SK-N-SH treated with all-trans-retinoic acid at 6 μM for 48 hours (cell line): ENCODE measurements at regions not wholly inside any gene's neighbourhood (a gene's known extent, or its start where the extent isn't known, plus 50 kb on each side); places are given as distances from the start of the nearest gene placed in this dataset.

Experiments
- ATAC-seq: fragments of 200-7000 bp; cut with Tn5 transposase; 3 replicates; pipeline ENCODE4 v1.9.1; 2020; ENCODE audit warnings: mild to moderate bottlenecking, moderate library complexity
- ARNTL ChIP-seq: fragments of 450-650 bp; formaldehyde crosslinking; IDR thresholded peaks from 2 replicates; pipeline ENCODE4 v1.5.0; 2020; ENCODE audit warnings: low read depth, mild to moderate bottlenecking, moderate library complexity, borderline replicate concordance
- BACH2 ChIP-seq: fragments of 250-450 bp; sonication (Bioruptor Pico); IDR thresholded peaks from 2 replicates; pipeline ENCODE4 v1.9.0; 2021; ENCODE audit warnings: mild to moderate bottlenecking, borderline replicate concordance
- CSDC2 ChIP-seq: fragments of 250-450 bp; sonication (Bioruptor Pico); IDR thresholded peaks from 2 replicates; pipeline ENCODE4 v1.5.0; 2020; ENCODE audit warnings: mild to moderate bottlenecking, moderate library complexity
- ESRRG ChIP-seq: fragments of 250-450 bp; sonication (Bioruptor Pico); IDR thresholded peaks from 2 replicates; pipeline ENCODE4 v1.6.1; 2021; ENCODE audit warnings: mild to moderate bottlenecking
- ISL1 ChIP-seq: fragments of 250-450 bp; sonication (Bioruptor Pico); IDR thresholded peaks from 2 replicates; pipeline ENCODE4 v2.1.2; 2022; ENCODE audit warnings: mild to moderate bottlenecking, moderate library complexity
- OSR1 ChIP-seq: fragments of 250-450 bp; sonication (Bioruptor Pico); IDR thresholded peaks from 2 replicates; pipeline ENCODE4 v1.8.0; 2022; ENCODE audit warnings: moderate library complexity, mild to moderate bottlenecking, inconsistent platforms
- PPARA ChIP-seq: fragments of 250-450 bp; sonication (Bioruptor Pico); IDR thresholded peaks from 2 replicates; pipeline ENCODE4 v1.5.0; 2020; ENCODE audit warnings: mild to moderate bottlenecking, borderline replicate concordance
- RARB ChIP-seq: fragments of 250-450 bp; sonication (Bioruptor Pico); IDR thresholded peaks from 2 replicates; pipeline ENCODE4 v1.8.0; 2021; ENCODE audit warnings: mild to moderate bottlenecking, moderate library complexity
- SNAI2 ChIP-seq: fragments of 250-450 bp; sonication (Bioruptor Pico); IDR thresholded peaks from 2 replicates; pipeline ENCODE4 v1.5.0; 2020; ENCODE audit warnings: mild to moderate bottlenecking, moderate library complexity
- TCF4 ChIP-seq: fragments of 250-450 bp; sonication (Bioruptor Pico); IDR thresholded peaks from 2 replicates; pipeline ENCODE4 v1.8.0; 2021; ENCODE audit warnings: mild to moderate bottlenecking, moderate library complexity, borderline replicate concordance
- TOX ChIP-seq: fragments of 250-450 bp; sonication (Bioruptor Pico); IDR thresholded peaks from 2 replicates; pipeline ENCODE4 v1.8.0; 2021; ENCODE audit warnings: mild to moderate bottlenecking, moderate library complexity, borderline replicate concordance
- ZC3H10 ChIP-seq: fragments of 250-450 bp; sonication (Bioruptor Pico); IDR thresholded peaks from 2 replicates; pipeline ENCODE4 v1.5.1; 2021; ENCODE audit warnings: mild to moderate bottlenecking, moderate library complexity
- ZFP3 ChIP-seq: fragments of 250-450 bp; sonication (Bioruptor Pico); IDR thresholded peaks from 2 replicates; pipeline ENCODE4 v1.5.0; 2020; ENCODE audit warnings: mild to moderate bottlenecking, moderate library complexity
- ZFP30 ChIP-seq: fragments of 450-650 bp; formaldehyde crosslinking; IDR thresholded peaks from 2 replicates; pipeline ENCODE4 v1.5.0; 2022; ENCODE audit warnings: mild to moderate bottlenecking, moderate library complexity
- ZNF565 ChIP-seq: fragments of 450-650 bp; formaldehyde crosslinking; conservative IDR thresholded peaks from 2 replicates; pipeline ENCODE4 v1.5.0; 2020; ENCODE audit warnings: low read depth, mild to moderate bottlenecking, moderate library complexity
- ZNF70 ChIP-seq: fragments of 450-650 bp; formaldehyde crosslinking; IDR thresholded peaks from 2 replicates; pipeline ENCODE4 v1.5.0; 2020; ENCODE audit warnings: mild to moderate bottlenecking, moderate library complexity
- ZNF8 ChIP-seq: fragments of 450-650 bp; formaldehyde crosslinking; IDR thresholded peaks from 2 replicates; pipeline ENCODE4 v1.5.0; 2020; ENCODE audit warnings: mild to moderate bottlenecking, moderate library complexity
- TF ChIP-seq, protein P1 (sequence below): fragments of 250-450 bp; sonication (Bioruptor Pico); IDR thresholded peaks from 2 replicates; pipeline ENCODE4 v1.8.0; 2021; ENCODE audit warnings: low read depth, mild to moderate bottlenecking, moderate library complexity, borderline replicate concordance
- TF ChIP-seq, protein P2 (sequence below): fragments of 250-450 bp; sonication (Bioruptor Pico); IDR thresholded peaks from 2 replicates; pipeline ENCODE4 v1.5.1; 2021; ENCODE audit warnings: mild to moderate bottlenecking, moderate library complexity
- TF ChIP-seq, protein P3 (sequence below): fragments of 250-450 bp; sonication (Bioruptor Pico); IDR thresholded peaks from 2 replicates; pipeline ENCODE4 v1.5.1; 2020; ENCODE audit warnings: low read depth, mild to moderate bottlenecking, moderate library complexity
- TF ChIP-seq, protein P4 (sequence below): fragments of 250-450 bp; sonication (Bioruptor Pico); IDR thresholded peaks from 2 replicates; pipeline ENCODE4 v1.5.0; 2020; ENCODE audit warnings: mild to moderate bottlenecking, moderate library complexity

DNA sequence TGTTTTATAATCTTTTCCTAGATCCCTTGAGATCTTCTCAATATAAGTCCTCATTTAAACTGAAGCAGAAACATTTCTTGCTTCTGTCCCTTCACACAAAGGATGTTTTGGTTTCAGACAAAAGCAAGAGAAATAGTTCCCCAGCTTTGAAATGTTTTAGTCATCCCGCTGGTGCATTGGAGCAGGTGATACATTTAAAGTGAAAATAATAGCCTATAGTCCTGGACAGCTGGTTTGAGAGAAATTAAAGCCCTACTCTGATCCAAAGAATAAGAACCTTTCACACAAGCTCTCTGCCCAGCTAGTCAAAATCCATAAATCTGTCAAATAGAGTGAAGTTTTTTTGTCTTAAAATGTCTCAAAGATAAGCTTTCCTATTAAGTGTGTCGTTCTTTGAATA is 79.4 kb downstream of the LUZP4 start:
- TF ChIP-seq ZNF565 (CRISPR knock-in tag) (no peak), ESRRG (CRISPR knock-in tag) (no peak), PPARA (no peak), RARB (no peak), SNAI2 (CRISPR knock-in tag) (no peak), ZFP3 (CRISPR knock-in tag) (no peak), ZC3H10 (no peak), CSDC2 (CRISPR knock-in tag) (no peak), OSR1 (CRISPR knock-in tag) (no peak), TOX (CRISPR knock-in tag) (no peak), ZNF70 (CRISPR knock-in tag) (no peak), TCF4 (CRISPR knock-in tag) (no peak), ISL1 (CRISPR knock-in tag) (no peak), ZFP30 (no peak), ZNF8 (CRISPR knock-in tag) (no peak)
- TF ChIP-seq, protein P1, sequence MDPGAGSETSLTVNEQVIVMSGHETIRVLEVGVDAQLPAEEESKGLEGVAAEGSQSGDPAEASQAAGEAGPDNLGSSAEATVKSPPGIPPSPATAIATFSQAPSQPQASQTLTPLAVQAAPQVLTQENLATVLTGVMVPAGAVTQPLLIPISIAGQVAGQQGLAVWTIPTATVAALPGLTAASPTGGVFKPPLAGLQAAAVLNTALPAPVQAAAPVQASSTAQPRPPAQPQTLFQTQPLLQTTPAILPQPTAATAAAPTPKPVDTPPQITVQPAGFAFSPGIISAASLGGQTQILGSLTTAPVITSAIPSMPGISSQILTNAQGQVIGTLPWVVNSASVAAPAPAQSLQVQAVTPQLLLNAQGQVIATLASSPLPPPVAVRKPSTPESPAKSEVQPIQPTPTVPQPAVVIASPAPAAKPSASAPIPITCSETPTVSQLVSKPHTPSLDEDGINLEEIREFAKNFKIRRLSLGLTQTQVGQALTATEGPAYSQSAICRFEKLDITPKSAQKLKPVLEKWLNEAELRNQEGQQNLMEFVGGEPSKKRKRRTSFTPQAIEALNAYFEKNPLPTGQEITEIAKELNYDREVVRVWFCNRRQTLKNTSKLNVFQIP (CRISPR knock-in tag) = no peak
- TF ChIP-seq, protein P2, sequence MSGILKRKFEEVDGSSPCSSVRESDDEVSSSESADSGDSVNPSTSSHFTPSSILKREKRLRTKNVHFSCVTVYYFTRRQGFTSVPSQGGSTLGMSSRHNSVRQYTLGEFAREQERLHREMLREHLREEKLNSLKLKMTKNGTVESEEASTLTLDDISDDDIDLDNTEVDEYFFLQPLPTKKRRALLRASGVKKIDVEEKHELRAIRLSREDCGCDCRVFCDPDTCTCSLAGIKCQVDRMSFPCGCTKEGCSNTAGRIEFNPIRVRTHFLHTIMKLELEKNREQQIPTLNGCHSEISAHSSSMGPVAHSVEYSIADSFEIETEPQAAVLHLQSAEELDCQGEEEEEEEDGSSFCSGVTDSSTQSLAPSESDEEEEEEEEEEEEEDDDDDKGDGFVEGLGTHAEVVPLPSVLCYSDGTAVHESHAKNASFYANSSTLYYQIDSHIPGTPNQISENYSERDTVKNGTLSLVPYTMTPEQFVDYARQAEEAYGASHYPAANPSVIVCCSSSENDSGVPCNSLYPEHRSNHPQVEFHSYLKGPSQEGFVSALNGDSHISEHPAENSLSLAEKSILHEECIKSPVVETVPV (CRISPR knock-in tag) = no peak
- TF ChIP-seq, protein P3, sequence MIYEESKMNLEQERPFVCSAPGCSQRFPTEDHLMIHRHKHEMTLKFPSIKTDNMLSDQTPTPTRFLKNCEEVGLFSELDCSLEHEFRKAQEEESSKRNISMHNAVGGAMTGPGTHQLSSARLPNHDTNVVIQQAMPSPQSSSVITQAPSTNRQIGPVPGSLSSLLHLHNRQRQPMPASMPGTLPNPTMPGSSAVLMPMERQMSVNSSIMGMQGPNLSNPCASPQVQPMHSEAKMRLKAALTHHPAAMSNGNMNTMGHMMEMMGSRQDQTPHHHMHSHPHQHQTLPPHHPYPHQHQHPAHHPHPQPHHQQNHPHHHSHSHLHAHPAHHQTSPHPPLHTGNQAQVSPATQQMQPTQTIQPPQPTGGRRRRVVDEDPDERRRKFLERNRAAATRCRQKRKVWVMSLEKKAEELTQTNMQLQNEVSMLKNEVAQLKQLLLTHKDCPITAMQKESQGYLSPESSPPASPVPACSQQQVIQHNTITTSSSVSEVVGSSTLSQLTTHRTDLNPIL = no peak
- TF ChIP-seq, protein P4, sequence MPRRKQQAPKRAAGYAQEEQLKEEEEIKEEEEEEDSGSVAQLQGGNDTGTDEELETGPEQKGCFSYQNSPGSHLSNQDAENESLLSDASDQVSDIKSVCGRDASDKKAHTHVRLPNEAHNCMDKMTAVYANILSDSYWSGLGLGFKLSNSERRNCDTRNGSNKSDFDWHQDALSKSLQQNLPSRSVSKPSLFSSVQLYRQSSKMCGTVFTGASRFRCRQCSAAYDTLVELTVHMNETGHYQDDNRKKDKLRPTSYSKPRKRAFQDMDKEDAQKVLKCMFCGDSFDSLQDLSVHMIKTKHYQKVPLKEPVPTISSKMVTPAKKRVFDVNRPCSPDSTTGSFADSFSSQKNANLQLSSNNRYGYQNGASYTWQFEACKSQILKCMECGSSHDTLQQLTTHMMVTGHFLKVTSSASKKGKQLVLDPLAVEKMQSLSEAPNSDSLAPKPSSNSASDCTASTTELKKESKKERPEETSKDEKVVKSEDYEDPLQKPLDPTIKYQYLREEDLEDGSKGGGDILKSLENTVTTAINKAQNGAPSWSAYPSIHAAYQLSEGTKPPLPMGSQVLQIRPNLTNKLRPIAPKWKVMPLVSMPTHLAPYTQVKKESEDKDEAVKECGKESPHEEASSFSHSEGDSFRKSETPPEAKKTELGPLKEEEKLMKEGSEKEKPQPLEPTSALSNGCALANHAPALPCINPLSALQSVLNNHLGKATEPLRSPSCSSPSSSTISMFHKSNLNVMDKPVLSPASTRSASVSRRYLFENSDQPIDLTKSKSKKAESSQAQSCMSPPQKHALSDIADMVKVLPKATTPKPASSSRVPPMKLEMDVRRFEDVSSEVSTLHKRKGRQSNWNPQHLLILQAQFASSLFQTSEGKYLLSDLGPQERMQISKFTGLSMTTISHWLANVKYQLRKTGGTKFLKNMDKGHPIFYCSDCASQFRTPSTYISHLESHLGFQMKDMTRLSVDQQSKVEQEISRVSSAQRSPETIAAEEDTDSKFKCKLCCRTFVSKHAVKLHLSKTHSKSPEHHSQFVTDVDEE (CRISPR knock-in tag) = no peak
- ATAC-seq = no peak

DNA sequence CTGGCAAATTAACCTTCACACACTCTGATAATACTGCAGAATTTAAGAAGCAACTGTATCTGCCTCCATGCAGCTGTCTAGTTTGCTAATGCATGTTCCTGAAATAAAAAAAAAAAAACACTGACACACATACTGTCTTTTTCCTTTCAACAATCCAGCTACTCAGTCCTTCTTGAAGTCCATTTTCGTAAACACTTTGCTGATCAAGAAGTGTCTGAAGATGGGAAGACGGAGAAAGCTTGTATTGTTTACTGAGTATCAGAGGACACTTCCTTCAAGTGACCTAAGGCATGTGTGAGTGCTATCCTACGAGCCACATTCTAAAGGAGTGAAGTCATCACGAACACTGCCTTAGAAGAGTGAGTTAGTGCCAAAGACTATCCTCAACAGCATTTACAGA is 82.6 kb downstream of the LUZP4 start:
- ATAC-seq = peak; percentile 93
- TF ChIP-seq PPARA = no peak
- TF ChIP-seq, protein P3 = no peak
- no peak for TF ChIP-seq ZNF565 (CRISPR knock-in tag)
- TF ChIP-seq, protein P1 (CRISPR knock-in tag) = no peak
- TF ChIP-seq ZNF70 (CRISPR knock-in tag) = no peak
- TF ChIP-seq ISL1 (CRISPR knock-in tag) = no peak
- TF ChIP-seq BACH2 (CRISPR knock-in tag) = no peak
- TF ChIP-seq ESRRG (CRISPR knock-in tag) = no peak
- no peak for TF ChIP-seq SNAI2 (CRISPR knock-in tag)
- no peak for TF ChIP-seq ZNF8 (CRISPR knock-in tag)
- no peak for TF ChIP-seq RARB
- TF ChIP-seq ARNTL (CRISPR knock-in tag) = no peak
- no peak for TF ChIP-seq TCF4 (CRISPR knock-in tag)
- TF ChIP-seq, protein P4 (CRISPR knock-in tag) = no peak
- no peak for TF ChIP-seq CSDC2 (CRISPR knock-in tag)
- no peak for TF ChIP-seq OSR1 (CRISPR knock-in tag)
- no peak for TF ChIP-seq TOX (CRISPR knock-in tag)
- TF ChIP-seq ZC3H10 = no peak
- TF ChIP-seq, protein P2 (CRISPR knock-in tag) = no peak
